ENCODE measurements at regions not wholly inside any gene's neighbourhood (a gene's known extent, or its start where the extent isn't known, plus 50 kb on each side); places are given as distances from the start of the nearest gene placed in this dataset.
A peak's percentile ranks its signal among the peaks of the same experiment; 100 is the strongest.

- no peak for DNase-seq
Observed at GRCh38 chr10:33401300-33401699, 66.8 kb upstream of the NRP1 start.

GRCh38 chr10:33398796-33399195, 64.3 kb upstream of the NRP1 start:
- DNase-seq: no peak

GRCh38 chr10:33396938-33397337, 62.5 kb upstream of the NRP1 start:
- DNase-seq: no peak

GRCh38 chr10:33396279-33396678, 61.8 kb upstream of the NRP1 start:
- no peak for DNase-seq

- no peak for DNase-seq
Observed at GRCh38 chr10:33395201-33395600, 60.7 kb upstream of the NRP1 start.

- no peak for DNase-seq
Observed at GRCh38 chr10:33392706-33393105, 58.2 kb upstream of the NRP1 start.

GRCh38 chr10:33391611-33392465, 57.4 kb upstream of the NRP1 start:
- DNase-seq: no peak

GRCh38 chr10:33390046-33390445, 55.6 kb upstream of the NRP1 start:
- DNase-seq: no peak

GRCh38 chr10:33388785-33389184, 54.3 kb upstream of the NRP1 start:
- DNase-seq: no peak

GRCh38 chr10:33388382-33388781, 53.9 kb upstream of the NRP1 start:
- no peak for DNase-seq

GRCh38 chr10:33387720-33388119, 53.3 kb upstream of the NRP1 start:
- no peak for DNase-seq

GRCh38 chr10:33386926-33387325, 52.5 kb upstream of the NRP1 start:
- peak; percentile 61 for DNase-seq

- DNase-seq: no peak
Observed at GRCh38 chr10:33385686-33386085, 51.2 kb upstream of the NRP1 start.

- DNase-seq: no peak
Observed at GRCh38 chr10:33385015-33385414, 50.5 kb upstream of the NRP1 start.

Measured in fibroblast of skin of back (primary cell).